WTC11 (cell line): ENCODE measurements at regions not wholly inside any gene's neighbourhood (a gene's known extent, or its start where the extent isn't known, plus 50 kb on each side); places are given as distances from the start of the nearest gene placed in this dataset.

Experiments used
- ATAC-seq: fragments of 200-7000 bp; cut with Tn5 transposase; 2 replicates; pipeline ENCODE4 v1.10.0; 2021; ENCODE audit warnings: mild to moderate bottlenecking, moderate library complexity
- CTCF ChIA-PET: fragments of 300-600 bp; sonication (Branson Sonifier 250); formaldehyde crosslinking; loops from one replicate; lab custom pipeline; 2021; ENCODE audit warnings: antibody characterized with exemption; lab: Charles Lee
- POLR2A ChIA-PET: fragments of 350-600 bp; sonication (Branson Sonifier 250); formaldehyde crosslinking; loops from one replicate; lab custom pipeline; 2021; ENCODE audit warnings: antibody characterized with exemption; lab: Charles Lee
- DNase-seq: peaks from one replicate; pipeline ENCODE4 v3.0.0; 2021; ENCODE audit warnings: low spot score
- H3K27ac Mint-ChIP-seq: 2 replicates; pipeline ENCODE4 v1.8.0; 2021; ENCODE audit warnings: mixed read lengths
- H3K27me3 Mint-ChIP-seq: 2 replicates; pipeline ENCODE4 v1.8.0; 2021; ENCODE audit warnings: low read depth, mild to moderate bottlenecking, moderate library complexity, mixed read lengths
- H3K36me3 Mint-ChIP-seq: 2 replicates; pipeline ENCODE4 v1.8.0; 2021; ENCODE audit warnings: mixed read lengths
- H3K4me1 Mint-ChIP-seq: 2 replicates; pipeline ENCODE4 v1.8.0; 2022; ENCODE audit warnings: mixed read lengths
- H3K4me3 Mint-ChIP-seq: 2 replicates; pipeline ENCODE4 v1.8.0; 2021; ENCODE audit warnings: mild to moderate bottlenecking, moderate library complexity, mixed read lengths
- H3K9me3 Mint-ChIP-seq: 2 replicates; pipeline ENCODE4 v1.8.0; 2021; ENCODE audit warnings: mixed read lengths
- CBFB ChIP-seq: sonication (generic); formaldehyde crosslinking; IDR thresholded peaks from 2 replicates; pipeline ENCODE4 v1.8.1; 2022; ENCODE audit warnings: mild to moderate bottlenecking, low read depth, missing genetic modification reagents
- CREB1 ChIP-seq: sonication (generic); formaldehyde crosslinking; IDR thresholded peaks from 2 replicates; pipeline ENCODE4 v1.8.0; 2023; ENCODE audit warnings: mild to moderate bottlenecking, missing genetic modification reagents
- CREM ChIP-seq: sonication (generic); formaldehyde crosslinking; IDR thresholded peaks from 2 replicates; pipeline ENCODE4 v1.8.1; 2022; ENCODE audit warnings: mild to moderate bottlenecking, missing genetic modification reagents, moderate library complexity
- HMGA2 ChIP-seq: fragments of 250-450 bp; sonication (Bioruptor Pico); IDR thresholded peaks from 2 replicates; pipeline ENCODE4 v1.4.0; 2021; ENCODE audit warnings: mild to moderate bottlenecking, moderate library complexity
- KAT7 ChIP-seq: sonication (generic); formaldehyde crosslinking; IDR thresholded peaks from 2 replicates; pipeline ENCODE4 v1.8.1; 2023; ENCODE audit warnings: missing genetic modification reagents, mild to moderate bottlenecking, borderline replicate concordance
- NFE2L1 ChIP-seq: sonication (generic); formaldehyde crosslinking; IDR thresholded peaks from 2 replicates; pipeline ENCODE4 v1.8.1; 2023; ENCODE audit warnings: missing genetic modification reagents
- NFYB ChIP-seq: sonication (generic); formaldehyde crosslinking; conservative IDR thresholded peaks from 2 replicates; pipeline ENCODE4 v1.8.0; 2022; ENCODE audit warnings: low read depth, missing genetic modification reagents
- PRDM15 ChIP-seq: sonication (generic); formaldehyde crosslinking; IDR thresholded peaks from 2 replicates; pipeline ENCODE4 v1.8.0; 2022; ENCODE audit warnings: missing genetic modification reagents
- RELA ChIP-seq: sonication (generic); formaldehyde crosslinking; IDR thresholded peaks from 2 replicates; pipeline ENCODE4 v1.8.1; 2022; ENCODE audit warnings: missing genetic modification reagents, mild to moderate bottlenecking, borderline replicate concordance
- SMAD3 ChIP-seq: sonication (generic); formaldehyde crosslinking; IDR thresholded peaks from 2 replicates; pipeline ENCODE4 v1.8.0; 2022; ENCODE audit warnings: missing genetic modification reagents, mild to moderate bottlenecking, borderline replicate concordance
- ZMAT4 ChIP-seq: fragments of 250-450 bp; sonication (Bioruptor Pico); IDR thresholded peaks from 2 replicates; pipeline ENCODE4 v1.9.0; 2021; ENCODE audit warnings: mild to moderate bottlenecking
- ZNF138 ChIP-seq: sonication (generic); formaldehyde crosslinking; conservative IDR thresholded peaks from 2 replicates; pipeline ENCODE4 v1.8.1; 2022; ENCODE audit warnings: mild to moderate bottlenecking, moderate library complexity, missing genetic modification reagents
- ZNF425 ChIP-seq: fragments of 250-450 bp; sonication (Bioruptor Pico); conservative IDR thresholded peaks from 2 replicates; pipeline ENCODE4 v1.9.0; 2021; ENCODE audit warnings: mild to moderate bottlenecking
- ZNF671 ChIP-seq: fragments of 250-450 bp; sonication (Bioruptor Pico); IDR thresholded peaks from 2 replicates; pipeline ENCODE4 v1.8.0; 2021; ENCODE audit warnings: mild to moderate bottlenecking
- TF ChIP-seq, protein P1 (sequence below): sonication (generic); formaldehyde crosslinking; IDR thresholded peaks from 2 replicates; pipeline ENCODE4 v1.8.1; 2022; ENCODE audit warnings: missing genetic modification reagents, borderline replicate concordance
- TF ChIP-seq, protein P2 (sequence below): fragments of 250-450 bp; sonication (Bioruptor Pico); IDR thresholded peaks from 2 replicates; pipeline ENCODE4 v1.9.0; 2021; ENCODE audit warnings: mild to moderate bottlenecking
- TF ChIP-seq, protein P3 (sequence below): sonication (generic); formaldehyde crosslinking; IDR thresholded peaks from 2 replicates; pipeline ENCODE4 v1.8.0; 2023; ENCODE audit warnings: missing genetic modification reagents

DNA sequence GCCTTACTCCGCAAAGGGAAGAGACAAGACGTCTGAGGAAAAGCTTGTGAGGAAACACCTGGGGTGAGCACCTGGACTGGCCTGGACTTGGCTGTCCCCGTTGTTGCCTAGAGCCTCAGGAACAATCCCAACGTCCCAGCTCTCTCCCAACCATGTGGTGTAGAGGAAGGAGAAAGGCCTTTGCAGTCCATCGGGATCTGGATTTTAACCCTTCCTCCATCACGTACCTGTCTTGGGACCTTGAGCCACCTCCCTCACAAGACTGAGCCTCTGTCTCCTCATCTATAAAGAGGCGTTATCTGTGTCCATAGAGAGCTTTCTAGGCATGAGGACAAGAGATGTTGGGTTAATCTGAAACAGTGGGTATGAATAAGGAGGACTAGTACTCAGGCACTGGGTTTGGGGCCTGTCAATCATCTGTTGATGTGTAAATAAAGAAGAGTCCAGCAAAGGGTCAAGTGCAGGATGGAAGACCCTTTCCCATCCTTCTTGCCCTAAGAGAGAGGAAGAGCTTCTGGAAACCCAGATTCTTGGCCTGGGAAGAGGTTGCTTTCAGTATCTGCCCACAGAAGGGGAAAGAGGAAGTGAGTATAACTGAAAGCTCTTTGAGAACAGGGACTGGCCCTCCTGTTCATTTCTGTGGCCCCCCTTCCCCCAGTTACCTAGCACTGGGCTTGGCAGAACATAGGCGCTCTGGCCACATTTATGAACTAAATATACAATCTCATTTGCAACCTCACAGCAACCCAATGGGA is 137.1 kb downstream of the PJA1 start:
- POLR2A ChIA-PET = no interaction called here
- H3K27me3 Mint-ChIP-seq = peaks cover 4% of the 10 kb centered on the region; the same call in 1 of the 2 replicates
- DNase-seq (no peak), ATAC-seq (no peak)
- CTCF ChIA-PET = interaction anchor here (1.6 kb wide), 1 partner anchor 200 kb away, joined by 5 read pairs; no protein-coding TSS in a partner anchor
- no peak for TF ChIP-seq HMGA2
- no peak for TF ChIP-seq CREM (CRISPR knock-in tag)
- TF ChIP-seq, protein P1, sequence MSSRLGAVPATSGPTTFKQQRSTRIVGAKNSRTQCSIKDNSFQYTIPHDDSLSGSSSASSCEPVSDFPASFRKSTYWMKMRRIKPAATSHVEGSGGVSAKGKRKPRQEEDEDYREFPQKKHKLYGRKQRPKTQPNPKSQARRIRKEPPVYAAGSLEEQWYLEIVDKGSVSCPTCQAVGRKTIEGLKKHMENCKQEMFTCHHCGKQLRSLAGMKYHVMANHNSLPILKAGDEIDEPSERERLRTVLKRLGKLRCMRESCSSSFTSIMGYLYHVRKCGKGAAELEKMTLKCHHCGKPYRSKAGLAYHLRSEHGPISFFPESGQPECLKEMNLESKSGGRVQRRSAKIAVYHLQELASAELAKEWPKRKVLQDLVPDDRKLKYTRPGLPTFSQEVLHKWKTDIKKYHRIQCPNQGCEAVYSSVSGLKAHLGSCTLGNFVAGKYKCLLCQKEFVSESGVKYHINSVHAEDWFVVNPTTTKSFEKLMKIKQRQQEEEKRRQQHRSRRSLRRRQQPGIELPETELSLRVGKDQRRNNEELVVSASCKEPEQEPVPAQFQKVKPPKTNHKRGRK (CRISPR knock-in tag) = no peak
- TF ChIP-seq NFE2L1 (CRISPR knock-in tag) = no peak
- no peak for TF ChIP-seq ZMAT4 (CRISPR knock-in tag)
- TF ChIP-seq SMAD3 (CRISPR knock-in tag) = no peak
- TF ChIP-seq KAT7 (CRISPR knock-in tag) = no peak
- no peak for TF ChIP-seq CREB1 (CRISPR knock-in tag)
- no peak for TF ChIP-seq RELA
- TF ChIP-seq, protein P2, sequence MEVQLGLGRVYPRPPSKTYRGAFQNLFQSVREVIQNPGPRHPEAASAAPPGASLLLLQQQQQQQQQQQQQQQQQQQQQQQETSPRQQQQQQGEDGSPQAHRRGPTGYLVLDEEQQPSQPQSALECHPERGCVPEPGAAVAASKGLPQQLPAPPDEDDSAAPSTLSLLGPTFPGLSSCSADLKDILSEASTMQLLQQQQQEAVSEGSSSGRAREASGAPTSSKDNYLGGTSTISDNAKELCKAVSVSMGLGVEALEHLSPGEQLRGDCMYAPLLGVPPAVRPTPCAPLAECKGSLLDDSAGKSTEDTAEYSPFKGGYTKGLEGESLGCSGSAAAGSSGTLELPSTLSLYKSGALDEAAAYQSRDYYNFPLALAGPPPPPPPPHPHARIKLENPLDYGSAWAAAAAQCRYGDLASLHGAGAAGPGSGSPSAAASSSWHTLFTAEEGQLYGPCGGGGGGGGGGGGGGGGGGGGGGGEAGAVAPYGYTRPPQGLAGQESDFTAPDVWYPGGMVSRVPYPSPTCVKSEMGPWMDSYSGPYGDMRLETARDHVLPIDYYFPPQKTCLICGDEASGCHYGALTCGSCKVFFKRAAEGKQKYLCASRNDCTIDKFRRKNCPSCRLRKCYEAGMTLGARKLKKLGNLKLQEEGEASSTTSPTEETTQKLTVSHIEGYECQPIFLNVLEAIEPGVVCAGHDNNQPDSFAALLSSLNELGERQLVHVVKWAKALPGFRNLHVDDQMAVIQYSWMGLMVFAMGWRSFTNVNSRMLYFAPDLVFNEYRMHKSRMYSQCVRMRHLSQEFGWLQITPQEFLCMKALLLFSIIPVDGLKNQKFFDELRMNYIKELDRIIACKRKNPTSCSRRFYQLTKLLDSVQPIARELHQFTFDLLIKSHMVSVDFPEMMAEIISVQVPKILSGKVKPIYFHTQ = no peak
- no peak for TF ChIP-seq CBFB (CRISPR knock-in tag)
- no peak overlapping the region for H3K4me3 Mint-ChIP-seq
- peaks cover 25% of the 10 kb centered on the region for H3K4me1 Mint-ChIP-seq
- no peaks in the 10 kb centered on the region for H3K9me3 Mint-ChIP-seq
- H3K36me3 Mint-ChIP-seq = no peaks in the 10 kb centered on the region
- H3K27ac Mint-ChIP-seq = no peak overlapping the region

DNA sequence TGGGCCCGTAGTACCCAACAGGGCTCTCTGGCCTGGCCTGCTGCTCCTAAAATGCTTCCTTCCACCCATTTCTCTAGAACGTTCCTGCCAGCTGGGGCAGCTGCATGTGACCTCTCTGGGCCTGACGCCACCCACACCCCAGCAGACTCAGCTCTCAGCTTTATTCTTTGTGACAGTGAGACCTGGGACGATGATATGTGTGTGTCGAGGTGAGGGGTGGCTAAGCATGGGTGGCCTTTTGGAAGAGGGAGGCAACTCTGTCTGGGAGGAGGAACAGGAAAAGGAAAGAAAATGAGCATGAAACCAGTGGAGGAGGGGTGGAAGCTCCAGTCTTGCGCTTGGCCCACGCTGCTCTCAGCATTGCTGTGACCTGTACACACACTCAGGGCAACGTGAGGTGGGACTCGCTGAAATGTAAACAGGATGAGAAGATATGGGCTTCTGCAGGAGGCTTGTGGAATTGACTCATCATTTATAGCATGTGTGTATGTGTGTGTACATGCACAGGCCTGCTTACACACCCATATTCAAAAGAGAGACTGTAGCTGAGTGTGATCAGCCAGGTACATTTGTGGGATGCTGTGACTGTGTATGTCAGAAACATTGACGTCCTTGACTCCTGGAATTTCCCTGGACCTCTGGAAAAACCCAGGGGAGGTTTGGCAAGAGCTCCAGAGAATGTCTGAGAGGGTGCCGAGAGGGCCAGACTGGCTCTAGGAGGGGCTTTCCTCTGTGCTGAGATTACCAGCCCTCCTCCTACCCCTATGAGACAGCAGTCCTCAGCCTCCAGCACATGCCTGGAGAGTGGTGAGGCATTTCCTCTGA is 137.9 kb downstream of the PJA1 start:
- Mint-ChIP-seq H3K27me3 (peaks cover 4% of the 10 kb centered on the region; the same call in 1 of the 2 replicates), H3K4me1 (peaks cover 25% of the 10 kb centered on the region), H3K9me3 (no peaks in the 10 kb centered on the region), H3K27ac (no peak overlapping the region), H3K4me3 (no peak overlapping the region), H3K36me3 (no peaks in the 10 kb centered on the region)
- DNase-seq = no peak
- CTCF ChIA-PET = interaction anchor here (1.6 kb wide), 1 partner anchor 200 kb away, joined by 5 read pairs; no protein-coding TSS in a partner anchor
- POLR2A ChIA-PET = no interaction called here
- no peak for ATAC-seq
- TF ChIP-seq ZNF671 (CRISPR knock-in tag) = no peak
- TF ChIP-seq, protein P1 (CRISPR knock-in tag) = no peak
- no peak for TF ChIP-seq CBFB (CRISPR knock-in tag)
- TF ChIP-seq, protein P3, sequence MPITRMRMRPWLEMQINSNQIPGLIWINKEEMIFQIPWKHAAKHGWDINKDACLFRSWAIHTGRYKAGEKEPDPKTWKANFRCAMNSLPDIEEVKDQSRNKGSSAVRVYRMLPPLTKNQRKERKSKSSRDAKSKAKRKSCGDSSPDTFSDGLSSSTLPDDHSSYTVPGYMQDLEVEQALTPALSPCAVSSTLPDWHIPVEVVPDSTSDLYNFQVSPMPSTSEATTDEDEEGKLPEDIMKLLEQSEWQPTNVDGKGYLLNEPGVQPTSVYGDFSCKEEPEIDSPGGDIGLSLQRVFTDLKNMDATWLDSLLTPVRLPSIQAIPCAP (CRISPR knock-in tag) = no peak
- TF ChIP-seq NFYB (CRISPR knock-in tag) = no peak
- no peak for TF ChIP-seq ZNF138 (CRISPR knock-in tag)
- no peak for TF ChIP-seq ZNF425 (CRISPR knock-in tag)
- TF ChIP-seq HMGA2 = no peak
- no peak for TF ChIP-seq PRDM15 (CRISPR knock-in tag)
